B cell (primary cell): ENCODE measurements at regions not wholly inside any gene's neighbourhood (a gene's known extent, or its start where the extent isn't known, plus 50 kb on each side); places are given as distances from the start of the nearest gene placed in this dataset.
"Not testable (repeated sequence)": the region's sequence is repeated elsewhere in the genome, so short reads cannot be mapped to it uniquely, and the experiment has no call there.

Experiments used
- ATAC-seq: fragments of 200-7000 bp; cut with Tn5 transposase; one replicate; pipeline ENCODE4 v1.10.0; 2021; ENCODE audit warnings: low read depth, mild to moderate bottlenecking, moderate number of reproducible peaks, moderate library complexity
- CTCF ChIA-PET: fragments of 350-600 bp; sonication (Branson Sonifier 250); formaldehyde crosslinking; loops from one replicate; lab custom pipeline; 2021; ENCODE audit warnings: antibody characterized with exemption, inconsistent platforms; lab: Charles Lee
- POLR2A ChIA-PET: fragments of 350-600 bp; sonication (Branson Sonifier 250); formaldehyde crosslinking; loops from one replicate; lab custom pipeline; 2021; ENCODE audit warnings: antibody characterized with exemption; lab: Charles Lee
- DNase-seq: peaks from one replicate; pipeline ENCODE4 v3.0.0; 2013
- H2AFZ ChIP-seq: 2 replicates; pipeline ENCODE4 v1.6.1; 2012; ENCODE audit warnings: mild to moderate bottlenecking, low read depth, low read length; ENCODE audit not compliant: insufficient read depth, poor library complexity, severe bottlenecking
- H3K27ac ChIP-seq, 2 donors: 1 replicate in 1 of 2; 2 replicates in 1 of 2; pipeline ENCODE4 v1.5.1; 2012 to 2013; ENCODE audit warnings: low read length in 2 of 2, mild to moderate bottlenecking in 2 of 2, moderate library complexity in 1 of 2
- H3K27me3 ChIP-seq, 4 experiments: fragments of 200-600 bp in 1 of 4; sonication (generic) in 1 of 4; replicated peaks in 1 of 4; 1 replicate in 2 of 4; 2 replicates in 2 of 4; pipeline versions ENCODE4 v1.6.1 to v1.7.0; 2013 to 2016; ENCODE audit warnings: low read length in 3 of 4, mild to moderate bottlenecking in 2 of 4, mixed read lengths in 1 of 4, moderate library complexity in 1 of 4; ENCODE audit not compliant: insufficient read depth in 4 of 4, control insufficient read depth in 3 of 4; ENCODE audit errors: control extremely low read depth in 1 of 4
- H3K36me3 ChIP-seq, 2 experiments: replicated peaks in 1 of 2; 1 replicate in 1 of 2; 2 replicates in 1 of 2; pipeline versions ENCODE4 v1.6.1 to v1.7.1; 2013; ENCODE audit warnings: low read length in 1 of 2; ENCODE audit not compliant: insufficient read depth in 2 of 2, control insufficient read depth in 1 of 2; ENCODE audit errors: control extremely low read depth in 1 of 2, extremely low read depth in 1 of 2
- H3K4me1 ChIP-seq, 2 donors: fragments of 200-600 bp in 1 of 2; sonication (generic) in 1 of 2; 1 replicate in 1 of 2; 2 replicates in 1 of 2; pipeline versions ENCODE4 v1.5.1 to v1.6.1; 2013 to 2017; ENCODE audit warnings: low read length in 2 of 2; ENCODE audit not compliant: control insufficient read depth in 2 of 2, insufficient read depth in 2 of 2
- H3K4me2 ChIP-seq: replicated peaks from 2 replicates; pipeline ENCODE3; 2012; ENCODE audit warnings: mild to moderate bottlenecking, low read depth, low read length; ENCODE audit not compliant: poor library complexity, severe bottlenecking
- H3K4me3 ChIP-seq, 5 experiments: fragments of 200-600 bp in 1 of 5; sonication (generic) in 1 of 5; 1 replicate in 3 of 5; 2 replicates in 2 of 5; pipeline versions ENCODE4 v1.5.1 to v1.7.0; 2011 to 2016; ENCODE audit warnings: low read length in 4 of 5, mild to moderate bottlenecking in 4 of 5, low read depth in 2 of 5, control low read depth in 1 of 5, moderate library complexity in 1 of 5; ENCODE audit not compliant: insufficient read depth in 1 of 5; ENCODE audit errors: control extremely low read depth in 1 of 5, extremely low read depth in 1 of 5
- H3K79me2 ChIP-seq: fragments of 200-600 bp; sonication (generic); one replicate; pipeline ENCODE4 v1.6.0; 2016; ENCODE audit warnings: low read length; ENCODE audit not compliant: control insufficient read depth, insufficient read depth
- H3K9ac ChIP-seq: fragments of 200-600 bp; sonication (generic); 2 replicates; pipeline ENCODE4 v1.6.1; 2017; ENCODE audit warnings: mild to moderate bottlenecking, low read length, moderate library complexity
- H3K9me3 ChIP-seq, 3 donors: one replicate each; pipeline versions ENCODE4 v1.6.1 to v1.7.1; 2013; ENCODE audit warnings: low read length in 2 of 3; ENCODE audit not compliant: control insufficient read depth in 2 of 3, insufficient read depth in 1 of 3; ENCODE audit errors: control extremely low read depth in 1 of 3
- H4K20me1 ChIP-seq: 2 replicates; pipeline ENCODE4 v1.6.0; 2012; ENCODE audit warnings: mild to moderate bottlenecking, low read length; ENCODE audit not compliant: insufficient read depth, control insufficient read depth, poor library complexity, severe bottlenecking
- H3K27ac Mint-ChIP-seq: one replicate; pipeline ENCODE4 v1.8.0; 2021; ENCODE audit warnings: mixed read lengths
- H3K27me3 Mint-ChIP-seq: one replicate; pipeline ENCODE4 v1.8.0; 2021; ENCODE audit warnings: mixed read lengths
- H3K4me1 Mint-ChIP-seq: one replicate; pipeline ENCODE4 v1.8.0; 2021; ENCODE audit warnings: mixed read lengths
- H3K4me3 Mint-ChIP-seq: one replicate; pipeline ENCODE4 v1.8.0; 2021; ENCODE audit warnings: mixed read lengths
- H3K9me3 Mint-ChIP-seq: one replicate; pipeline ENCODE4 v1.8.0; 2022; ENCODE audit warnings: mixed read lengths; ENCODE audit not compliant: insufficient read depth
- CTCF ChIP-seq: fragments of 200-600 bp; IDR thresholded peaks from one replicate; pipeline ENCODE4 v1.8.0; 2022; ENCODE audit warnings: antibody characterized with exemption, mild to moderate bottlenecking
- EZH2 ChIP-seq: IDR thresholded peaks from 2 replicates; pipeline ENCODE4 v1.6.1; 2012; ENCODE audit warnings: borderline replicate concordance, low read depth, mild to moderate bottlenecking, moderate library complexity, low read length; ENCODE audit not compliant: insufficient read depth, poor library complexity, severe bottlenecking
- WGBS: methylation state at CpG from one replicate; pipeline ENCODE4 v1.1.5; 2013; ENCODE audit warnings: missing lambda C conversion rate; ENCODE audit not compliant: insufficient coverage; 5-methylcytosine and 5-hydroxymethylcytosine counted together
- intact Hi-C: fragments of 100-400 bp; cut with micrococcal nuclease; formaldehyde crosslinking; loops from one replicate; pipeline ENCODE4 v1.10.0; 2022

GRCh38 chr3:26498271-26498670, 124.3 kb upstream of the LRRC3B start:
- Histone ChIP-seq H3K9me3 (no peaks in the 10 kb centered on the region), H2AFZ (no peak overlapping the region), H3K4me3 (no peak overlapping the region), H3K4me2 (no peak overlapping the region), H3K36me3 (no peaks in the 10 kb centered on the region), H4K20me1 (no peaks in the 10 kb centered on the region), H3K4me1 (no peaks in the 10 kb centered on the region), H3K27me3 (no peaks in the 10 kb centered on the region), H3K9ac (no peak overlapping the region), H3K27ac (no peak overlapping the region), H3K79me2 (no peaks in the 10 kb centered on the region)
- CTCF ChIA-PET, result no interaction called here
- TF ChIP-seq EZH2, result no peak
- no peak for TF ChIP-seq CTCF
- H3K4me1 Mint-ChIP-seq, result no peaks in the 10 kb centered on the region
- intact Hi-C loops, result no loop called here
- H3K9me3 Mint-ChIP-seq, result peaks cover 3% of the 10 kb centered on the region
- DNase-seq (no peak), ATAC-seq (no peak)
- no CpG with 5 or more reads among the region's 2 CpGs for WGBS
- H3K27ac Mint-ChIP-seq, result no peak overlapping the region
- POLR2A ChIA-PET, result no interaction called here
- no peaks in the 10 kb centered on the region for H3K27me3 Mint-ChIP-seq
- no peak overlapping the region for H3K4me3 Mint-ChIP-seq

GRCh38 chr3:26505399-26505798, 117.2 kb upstream of the LRRC3B start:
- peaks cover 0 to 1% (median 0%) of the 10 kb centered on the region in 3 donors for H3K9me3 ChIP-seq
- no CpG with 5 or more reads among the region's 3 CpGs for WGBS
- CTCF ChIA-PET, result no interaction called here
- no peak overlapping the region for H3K9ac ChIP-seq
- no peak overlapping the region for H3K4me2 ChIP-seq
- peaks cover 3% of the 10 kb centered on the region for H3K9me3 Mint-ChIP-seq
- TF ChIP-seq CTCF (no peak), EZH2 (no peak)
- POLR2A ChIA-PET, result no interaction called here
- no peaks in the 10 kb centered on the region for H3K27me3 ChIP-seq
- no peaks in the 10 kb centered on the region for H3K4me1 Mint-ChIP-seq
- no peak overlapping the region for H3K27ac Mint-ChIP-seq
- no peak overlapping the region for H3K4me3 Mint-ChIP-seq
- ATAC-seq, result no peak
- no peak overlapping the region for H3K27ac ChIP-seq
- H4K20me1 ChIP-seq, result no peaks in the 10 kb centered on the region
- no peak for DNase-seq
- no peak overlapping the region for H3K4me3 ChIP-seq
- H3K4me1 ChIP-seq, result no peaks in the 10 kb centered on the region
- no peaks in the 10 kb centered on the region for H3K27me3 Mint-ChIP-seq
- intact Hi-C loops, result no loop called here
- no peaks in the 10 kb centered on the region for H3K36me3 ChIP-seq
- no peaks in the 10 kb centered on the region for H3K79me2 ChIP-seq
- no peak overlapping the region for H2AFZ ChIP-seq

GRCh38 chr3:26514445-26515029, 108.0 kb upstream of the LRRC3B start:
- POLR2A ChIA-PET, H3K27ac ChIP-seq, H3K9me3 Mint-ChIP-seq, H3K4me3 ChIP-seq, DNase-seq, H3K4me3 Mint-ChIP-seq, H3K9ac ChIP-seq, intact Hi-C loops, CTCF ChIA-PET, ATAC-seq, H3K27me3 ChIP-seq, H3K27me3 Mint-ChIP-seq, H3K27ac Mint-ChIP-seq, H3K4me2 ChIP-seq, H3K36me3 ChIP-seq, H3K79me2 ChIP-seq, H4K20me1 ChIP-seq, H3K4me1 ChIP-seq, H3K4me1 Mint-ChIP-seq, H3K9me3 ChIP-seq, H2AFZ ChIP-seq: not testable (repeated sequence)
- WGBS, result no CpG with 5 or more reads among the region's 5 CpGs
